DOHH2 (cell line): ENCODE measurements at regions not wholly inside any gene's neighbourhood (a gene's known extent, or its start where the extent isn't known, plus 50 kb on each side); places are given as distances from the start of the nearest gene placed in this dataset.

Source experiments
- H3F3A ChIP-seq: fragments of 200-600 bp; sonication (generic), shearing (Covaris generic); 2 replicates; pipeline ENCODE4 v1.6.0; 2016; ENCODE audit warnings: antibody characterized with exemption, mild to moderate bottlenecking; ENCODE audit not compliant: control insufficient read depth, insufficient read depth
- H3K27ac ChIP-seq: fragments of 200-600 bp; sonication (generic); 2 replicates; pipeline ENCODE4 v1.5.1; 2014; ENCODE audit warnings: low read depth, mild to moderate bottlenecking, low read length, moderate library complexity
- H3K27me3 ChIP-seq: fragments of 200-600 bp; sonication (generic); 2 replicates; pipeline ENCODE4 v1.6.1; 2014; ENCODE audit warnings: mild to moderate bottlenecking, low read length, mixed read lengths; ENCODE audit not compliant: control insufficient read depth
- H3K36me3 ChIP-seq: fragments of 200-600 bp; sonication (generic); 2 replicates; pipeline ENCODE4 v1.6.1; 2014; ENCODE audit warnings: mild to moderate bottlenecking, low read length, moderate library complexity, mixed read lengths; ENCODE audit not compliant: control insufficient read depth
- H3K4me1 ChIP-seq: fragments of 200-600 bp; sonication (generic); 2 replicates; pipeline ENCODE4 v1.6.1; 2014; ENCODE audit warnings: mild to moderate bottlenecking, low read length, mixed read lengths; ENCODE audit not compliant: control insufficient read depth
- H3K4me2 ChIP-seq: fragments of 200-600 bp; sonication (generic); 2 replicates; pipeline ENCODE4 v1.6.0; 2014; ENCODE audit warnings: mild to moderate bottlenecking, low read length, moderate library complexity
- H3K4me3 ChIP-seq: fragments of 200-600 bp; sonication (generic); 2 replicates; pipeline ENCODE4 v1.5.1; 2014; ENCODE audit warnings: mild to moderate bottlenecking, low read length, mixed read lengths
- H3K79me2 ChIP-seq: fragments of 200-600 bp; sonication (generic); 2 replicates; pipeline ENCODE4 v1.6.1; 2014; ENCODE audit warnings: mild to moderate bottlenecking, low read length, mixed read lengths; ENCODE audit not compliant: control insufficient read depth
- H3K9me2 ChIP-seq: fragments of 200-600 bp; sonication (generic); replicated peaks from 2 replicates; pipeline ENCODE4 v1.6.1; 2014; ENCODE audit warnings: mild to moderate bottlenecking, low read length, mixed read lengths; ENCODE audit not compliant: control insufficient read depth
- H3K9me3 ChIP-seq: fragments of 200-600 bp; sonication (generic); 2 replicates; pipeline ENCODE4 v1.6.1; 2014; ENCODE audit warnings: antibody characterized with exemption, low read length, mixed read lengths; ENCODE audit not compliant: control insufficient read depth, insufficient read depth
- H4K20me1 ChIP-seq: fragments of 200-600 bp; sonication (generic); 2 replicates; pipeline ENCODE4 v1.6.0; 2014; ENCODE audit warnings: low read depth, mild to moderate bottlenecking, antibody characterized with exemption, low read length, moderate library complexity; ENCODE audit not compliant: control insufficient read depth, insufficient read depth
- EZH2phosphoT487 ChIP-seq: fragments of 200-600 bp; sonication (generic); IDR thresholded peaks from 2 replicates; pipeline ENCODE4 v1.6.1; 2017; ENCODE audit warnings: borderline replicate concordance, mild to moderate bottlenecking, antibody characterized with exemption, low read length, moderate library complexity, mixed read lengths
- TF ChIP-seq, protein P1 (sequence below): fragments of 200-600 bp; sonication (generic); IDR thresholded peaks from one replicate; pipeline ENCODE4 v1.5.1; 2014; ENCODE audit warnings: antibody characterized with exemption, mild to moderate bottlenecking, low read depth, low read length; ENCODE audit not compliant: poor library complexity, severe bottlenecking

DNA sequence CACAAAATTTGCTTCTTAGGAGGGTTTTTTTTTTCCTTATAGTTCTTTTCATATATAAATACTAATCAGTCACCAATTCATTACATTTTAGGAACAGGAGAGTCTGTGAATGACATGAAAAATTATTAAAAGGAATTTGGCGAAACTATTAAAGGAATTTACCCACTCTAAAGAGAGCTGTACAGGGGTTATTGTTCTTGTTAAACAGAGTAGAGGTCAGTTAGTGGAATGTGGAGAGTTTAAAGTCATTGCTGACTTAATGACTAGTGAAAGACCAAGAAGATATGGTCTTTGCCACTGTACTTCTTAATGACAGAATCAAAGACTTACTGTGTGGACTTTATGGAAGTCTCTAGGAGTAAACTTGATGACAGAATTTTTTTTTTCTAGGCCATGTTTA is 333.6 kb upstream of the C2CD4B start:
- no peaks in the 10 kb centered on the region for H3K4me1 ChIP-seq
- no peak overlapping the region for H3K4me3 ChIP-seq
- H3K79me2 ChIP-seq = no peaks in the 10 kb centered on the region
- no peaks in the 10 kb centered on the region for H3K27me3 ChIP-seq
- H3K36me3 ChIP-seq = no peaks in the 10 kb centered on the region
- H3K4me2 ChIP-seq = no peak overlapping the region
- no peaks in the 10 kb centered on the region for H3K9me3 ChIP-seq
- H3K27ac ChIP-seq = no peak overlapping the region
- no peaks in the 10 kb centered on the region; the same call in 1 of the 2 replicates for H4K20me1 ChIP-seq
- H3K9me2 ChIP-seq = no peaks in the 10 kb centered on the region
- TF ChIP-seq EZH2phosphoT487 = no peak
- no peaks in the 10 kb centered on the region for H3F3A ChIP-seq

DNA sequence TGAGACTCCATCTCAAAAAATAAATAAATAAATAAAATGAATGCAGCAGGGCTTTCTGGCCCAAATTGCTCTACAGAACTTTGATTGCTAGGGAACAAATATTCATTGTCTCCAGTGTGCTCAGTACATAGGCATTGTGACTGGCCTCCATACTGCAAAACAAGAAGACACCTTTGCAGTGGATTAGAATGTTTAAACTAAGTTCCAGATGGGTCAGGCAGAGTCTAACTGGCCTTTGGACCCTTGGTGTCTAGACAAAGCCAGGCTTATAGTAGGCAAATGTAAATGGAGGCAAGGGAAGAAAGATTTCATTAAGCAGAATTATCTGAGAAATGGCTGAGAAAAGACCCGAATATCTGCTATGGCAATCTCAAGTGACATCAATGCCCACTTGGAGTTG is 335.2 kb upstream of the C2CD4B start:
- H4K20me1 ChIP-seq = no peaks in the 10 kb centered on the region; the same call in 1 of the 2 replicates
- H3K4me2 ChIP-seq = no peak overlapping the region
- H3K4me1 ChIP-seq = no peaks in the 10 kb centered on the region
- no peaks in the 10 kb centered on the region for H3K79me2 ChIP-seq
- no peaks in the 10 kb centered on the region for H3K36me3 ChIP-seq
- H3K27me3 ChIP-seq = no peaks in the 10 kb centered on the region
- no peaks in the 10 kb centered on the region for H3K9me2 ChIP-seq
- H3K9me3 ChIP-seq = no peaks in the 10 kb centered on the region
- no peak overlapping the region for H3K27ac ChIP-seq
- no peak overlapping the region for H3K4me3 ChIP-seq
- no peak for TF ChIP-seq EZH2phosphoT487
- TF ChIP-seq, protein P1, sequence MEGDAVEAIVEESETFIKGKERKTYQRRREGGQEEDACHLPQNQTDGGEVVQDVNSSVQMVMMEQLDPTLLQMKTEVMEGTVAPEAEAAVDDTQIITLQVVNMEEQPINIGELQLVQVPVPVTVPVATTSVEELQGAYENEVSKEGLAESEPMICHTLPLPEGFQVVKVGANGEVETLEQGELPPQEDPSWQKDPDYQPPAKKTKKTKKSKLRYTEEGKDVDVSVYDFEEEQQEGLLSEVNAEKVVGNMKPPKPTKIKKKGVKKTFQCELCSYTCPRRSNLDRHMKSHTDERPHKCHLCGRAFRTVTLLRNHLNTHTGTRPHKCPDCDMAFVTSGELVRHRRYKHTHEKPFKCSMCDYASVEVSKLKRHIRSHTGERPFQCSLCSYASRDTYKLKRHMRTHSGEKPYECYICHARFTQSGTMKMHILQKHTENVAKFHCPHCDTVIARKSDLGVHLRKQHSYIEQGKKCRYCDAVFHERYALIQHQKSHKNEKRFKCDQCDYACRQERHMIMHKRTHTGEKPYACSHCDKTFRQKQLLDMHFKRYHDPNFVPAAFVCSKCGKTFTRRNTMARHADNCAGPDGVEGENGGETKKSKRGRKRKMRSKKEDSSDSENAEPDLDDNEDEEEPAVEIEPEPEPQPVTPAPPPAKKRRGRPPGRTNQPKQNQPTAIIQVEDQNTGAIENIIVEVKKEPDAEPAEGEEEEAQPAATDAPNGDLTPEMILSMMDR = no peak
- no peaks in the 10 kb centered on the region for H3F3A ChIP-seq

DNA sequence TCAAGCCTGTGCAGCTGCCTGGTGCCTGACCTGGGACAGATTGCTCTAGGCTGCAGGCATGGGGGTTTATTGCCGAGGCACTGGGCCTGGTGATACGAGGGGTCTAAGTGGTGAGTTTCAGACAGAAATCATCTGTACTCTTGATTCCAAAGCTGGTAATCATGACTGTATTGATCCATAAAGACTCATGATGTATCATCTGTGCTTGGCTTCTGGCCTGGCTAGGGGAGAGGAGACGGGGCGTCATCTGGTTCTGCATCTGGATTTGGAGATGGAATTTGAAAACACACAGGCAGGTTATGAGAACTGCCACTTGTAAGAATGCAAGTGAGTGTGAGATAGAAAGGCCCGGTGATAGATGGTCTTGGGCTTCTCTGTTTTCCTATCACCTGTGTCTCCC is 337.4 kb upstream of the C2CD4B start:
- no peak overlapping the region for H3K27ac ChIP-seq
- H3K36me3 ChIP-seq = no peaks in the 10 kb centered on the region
- no peaks in the 10 kb centered on the region; the same call in 1 of the 2 replicates for H4K20me1 ChIP-seq
- H3K4me1 ChIP-seq = no peaks in the 10 kb centered on the region
- no peaks in the 10 kb centered on the region for H3F3A ChIP-seq
- no peaks in the 10 kb centered on the region for H3K9me2 ChIP-seq
- no peak overlapping the region for H3K4me2 ChIP-seq
- H3K79me2 ChIP-seq = no peaks in the 10 kb centered on the region
- no peaks in the 10 kb centered on the region for H3K27me3 ChIP-seq
- H3K9me3 ChIP-seq = no peaks in the 10 kb centered on the region
- TF ChIP-seq EZH2phosphoT487 = no peak
- TF ChIP-seq, protein P1 = no peak
- no peak overlapping the region for H3K4me3 ChIP-seq

DNA sequence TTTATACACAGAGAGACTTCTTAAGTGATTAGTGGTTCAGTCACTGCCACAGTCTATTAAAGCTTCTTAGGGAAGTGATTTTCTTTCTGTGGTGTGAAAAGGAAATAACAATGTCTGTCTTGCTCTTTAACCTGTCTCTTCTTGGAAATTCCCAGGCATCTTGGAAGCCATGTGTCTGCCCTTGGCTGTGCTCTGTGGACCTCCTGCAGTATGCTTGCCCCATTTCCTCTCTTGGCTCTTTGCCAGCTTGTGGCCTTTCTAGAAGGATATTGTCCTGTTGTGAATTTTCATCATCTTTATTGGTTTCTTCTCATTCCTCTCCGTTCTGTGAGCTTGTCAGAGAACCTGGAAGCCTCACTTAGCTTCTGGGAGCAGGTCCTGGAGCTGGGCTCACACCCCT is 338.4 kb upstream of the C2CD4B start:
- H3K27me3 ChIP-seq = no peaks in the 10 kb centered on the region
- no peaks in the 10 kb centered on the region for H3K79me2 ChIP-seq
- H3F3A ChIP-seq = no peaks in the 10 kb centered on the region
- H3K9me2 ChIP-seq = no peaks in the 10 kb centered on the region
- H3K4me3 ChIP-seq = no peak overlapping the region
- no peaks in the 10 kb centered on the region for H3K36me3 ChIP-seq
- no peak overlapping the region for H3K27ac ChIP-seq
- H3K9me3 ChIP-seq = no peaks in the 10 kb centered on the region
- no peak overlapping the region for H3K4me2 ChIP-seq
- no peak for TF ChIP-seq EZH2phosphoT487
- TF ChIP-seq, protein P1 = no peak
- no peaks in the 10 kb centered on the region for H4K20me1 ChIP-seq
- no peaks in the 10 kb centered on the region for H3K4me1 ChIP-seq
